A549 (cell line): ENCODE measurements at regions not wholly inside any gene's neighbourhood (a gene's known extent, or its start where the extent isn't known, plus 50 kb on each side); places are given as distances from the start of the nearest gene placed in this dataset.

Experiments
- ATAC-seq, 2 experiments: fragments of 200-7000 bp in 1 of 2; fragments of >200 bp in 1 of 2; cut with Nextera tagmentation in 1 of 2; cut with Tn5 transposase in 1 of 2; 3 replicates each; pipeline versions ENCODE4 v1.8.0 to v1.9.1; 2018 to 2020; ENCODE audit warnings: mild to moderate bottlenecking in 1 of 2, moderate library complexity in 1 of 2
- CTCF ChIA-PET: fragments of 300-600 bp; sonication (Branson Sonifier 250); formaldehyde crosslinking; extraction: SDS; loops from one replicate; lab custom pipeline; 2021; ENCODE audit warnings: antibody characterized with exemption, inconsistent platforms; lab: Yijun Ruan, JAX
- POLR2A ChIA-PET: fragments of 350-600 bp; formaldehyde crosslinking; extraction: SDS; loops from one replicate; lab custom pipeline; 2021; ENCODE audit warnings: antibody characterized with exemption, inconsistent platforms; lab: Yijun Ruan, JAX
- DNase-seq, 2 experiments: peaks; one replicate each; pipeline versions ENCODE4 v3.0.0 to v3.0.0-alpha.2; 2011 to 2016; ENCODE audit warnings: low read depth in 1 of 2, low spot score in 1 of 2
- FAIRE-seq: peaks from 2 replicates; lab custom pipeline; 2011; peaks lifted over from hg19 to GRCh38; lab: Jason Lieb, UNC
- H3K27ac ChIP-seq, 2 experiments: fragments of >200 bp; sonication (Bioruptor Twin); formaldehyde crosslinking; 3 replicates each; pipeline ENCODE4 v1.5.1; 2016 to 2017
- H3K4me1 ChIP-seq: fragments of >200 bp; sonication (Bioruptor Twin); formaldehyde crosslinking; 3 replicates; pipeline ENCODE4 v1.6.1; 2016
- H3K4me2 ChIP-seq: fragments of >200 bp; sonication (Bioruptor Twin); formaldehyde crosslinking; 3 replicates; pipeline ENCODE4 v1.6.1; 2016
- H3K4me3 ChIP-seq: fragments of >200 bp; sonication (Bioruptor Twin); formaldehyde crosslinking; 3 replicates; pipeline ENCODE4 v1.5.1; 2016
- H3K9me3 ChIP-seq: fragments of >200 bp; sonication (Bioruptor Twin); formaldehyde crosslinking; 3 replicates; pipeline ENCODE4 v1.6.1; 2016
- E2F6 ChIP-seq: IDR thresholded peaks from 2 replicates; pipeline ENCODE4 v1.6.1; 2012; ENCODE audit warnings: low read depth, borderline replicate concordance
- EHF ChIP-seq: fragments of 250-450 bp; sonication (Bioruptor Pico); IDR thresholded peaks from 2 replicates; pipeline ENCODE4 v1.5.0; 2020; ENCODE audit warnings: mild to moderate bottlenecking
- EHMT2 ChIP-seq: fragments of 200-600 bp; sonication (generic); IDR thresholded peaks from 2 replicates; pipeline ENCODE4 v1.6.1; 2016; ENCODE audit warnings: antibody characterized with exemption, low read depth, mild to moderate bottlenecking, moderate library complexity
- EP300 ChIP-seq, 2 experiments: fragments of >200 bp; sonication (Bioruptor Twin); formaldehyde crosslinking; IDR thresholded peaks; 2 replicates in 1 of 2; 3 replicates in 1 of 2; pipeline ENCODE4 v1.6.1; 2016 to 2017
- FOSL2 ChIP-seq, 2 experiments: fragments of 450-650 bp in 1 of 2; fragments of >200 bp in 1 of 2; sonication (Bioruptor Twin) in 1 of 2; formaldehyde crosslinking; IDR thresholded peaks; 2 replicates each; pipeline versions ENCODE4 v1.5.0 to v1.6.1; 2016 to 2020; ENCODE audit warnings: mild to moderate bottlenecking in 1 of 2, moderate library complexity in 1 of 2
- FOXS1 ChIP-seq: fragments of 250-450 bp; sonication (Bioruptor Pico); IDR thresholded peaks from 2 replicates; pipeline ENCODE4 v1.5.0; 2020; ENCODE audit warnings: mild to moderate bottlenecking, moderate library complexity
- HOXA7 ChIP-seq: fragments of 250-450 bp; sonication (Bioruptor Pico); IDR thresholded peaks from 2 replicates; pipeline ENCODE4 v1.5.0; 2020; ENCODE audit warnings: mild to moderate bottlenecking, moderate library complexity
- HOXB5 ChIP-seq: fragments of 250-450 bp; sonication (Bioruptor Pico); IDR thresholded peaks from 2 replicates; pipeline ENCODE4 v1.5.0; 2020; ENCODE audit warnings: mild to moderate bottlenecking, moderate library complexity
- KDM1A ChIP-seq: fragments of 200-600 bp; sonication (generic); IDR thresholded peaks from 2 replicates; pipeline ENCODE4 v1.6.1; 2016; ENCODE audit warnings: low read depth, mild to moderate bottlenecking
- MYC ChIP-seq: IDR thresholded peaks from 2 replicates; pipeline ENCODE4 v1.6.1; 2012; ENCODE audit warnings: mild to moderate bottlenecking, inconsistent platforms, low read length, improper control_type of control experiment, borderline replicate concordance
- NFE2L2 ChIP-seq: fragments of 150-350 bp; conservative IDR thresholded peaks from 2 replicates; pipeline ENCODE4 v1.6.1; 2014; ENCODE audit warnings: low read length
- NR3C1 ChIP-seq: fragments of >200 bp; sonication (Bioruptor Twin); formaldehyde crosslinking; IDR thresholded peaks from 3 replicates; pipeline ENCODE4 v1.6.1; 2017
- PHF8 ChIP-seq: fragments of 200-600 bp; sonication (generic); IDR thresholded peaks from 2 replicates; pipeline ENCODE4 v1.6.1; 2016; ENCODE audit warnings: low read depth, mild to moderate bottlenecking, antibody characterized with exemption, moderate library complexity, borderline replicate concordance
- RARB ChIP-seq: fragments of 250-450 bp; sonication (Bioruptor Pico); IDR thresholded peaks from 2 replicates; pipeline ENCODE4 v1.8.0; 2021; ENCODE audit warnings: mild to moderate bottlenecking, moderate library complexity
- RFX5 ChIP-seq: fragments of 450-650 bp; IDR thresholded peaks from 2 replicates; pipeline ENCODE4 v1.7.1; 2014; ENCODE audit warnings: antibody characterized with exemption, mild to moderate bottlenecking, moderate library complexity
- RNF2 ChIP-seq: fragments of 200-600 bp; sonication (generic); IDR thresholded peaks from 2 replicates; pipeline ENCODE4 v1.6.1; 2016; ENCODE audit warnings: low read depth, mild to moderate bottlenecking, antibody characterized with exemption, moderate library complexity, borderline replicate concordance
- SREBF2 ChIP-seq: fragments of 450-650 bp; IDR thresholded peaks from 2 replicates; pipeline ENCODE4 v1.6.1; 2014; ENCODE audit warnings: mild to moderate bottlenecking, moderate library complexity
- TP53 ChIP-seq: fragments of 250-450 bp; sonication (Bioruptor Pico); IDR thresholded peaks from 2 replicates; pipeline ENCODE4 v1.5.0; 2021; ENCODE audit warnings: mild to moderate bottlenecking, moderate library complexity
- ZC3H11A ChIP-seq: fragments of 450-650 bp; IDR thresholded peaks from 2 replicates; pipeline ENCODE4 v1.6.1; 2014; ENCODE audit warnings: antibody characterized with exemption, mild to moderate bottlenecking
- ZNF302 ChIP-seq: fragments of 250-450 bp; sonication (Bioruptor Pico); IDR thresholded peaks from 2 replicates; pipeline ENCODE4 v1.9.0; 2021; ENCODE audit warnings: inconsistent platforms, mild to moderate bottlenecking, moderate library complexity
- WGBS: methylation state at CpG from one replicate; pipeline ENCODE4 v1.1.6; 2017; ENCODE audit errors: missing lambda C conversion rate; 5-methylcytosine and 5-hydroxymethylcytosine counted together
- TF ChIP-seq, protein P1 (sequence below): fragments of >200 bp; sonication (Bioruptor Twin); formaldehyde crosslinking; IDR thresholded peaks from 2 replicates; pipeline ENCODE4 v1.6.1; 2016
- TF ChIP-seq, protein P2 (sequence below): fragments of >200 bp; sonication (Bioruptor Twin); formaldehyde crosslinking; IDR thresholded peaks from 3 replicates; pipeline ENCODE4 v1.5.1; 2016
- TF ChIP-seq, protein P3 (sequence below): fragments of 450-650 bp; IDR thresholded peaks from 2 replicates; pipeline ENCODE4 v1.6.1; 2014; ENCODE audit warnings: antibody characterized with exemption
- TF ChIP-seq, protein P4 (sequence below): fragments of >200 bp; sonication (Bioruptor Twin); formaldehyde crosslinking; IDR thresholded peaks from 3 replicates; pipeline ENCODE4 v1.6.1; 2016

- H3K4me3 ChIP-seq = no peak overlapping the region
- FAIRE-seq (no peak), ATAC-seq (no peak)
- H3K4me2 ChIP-seq = no peak overlapping the region
- no peaks in the 10 kb centered on the region for H3K4me1 ChIP-seq
- H3K27ac ChIP-seq = no peak overlapping the region
- CTCF ChIA-PET = interaction anchor here (1.0 kb wide), 1 partner anchor 12 kb away, joined by 5 read pairs; no protein-coding TSS in a partner anchor
- TF ChIP-seq E2F6 (no peak), EP300 (IDR thresholded peaks at IDR 0.05) (no peak), HOXB5 (CRISPR knock-in tag) (no peak), NFE2L2 (no peak), FOSL2 (IDR thresholded peaks at IDR 0.05) (no peak), FOSL2 (CRISPR knock-in tag; IDR thresholded peaks at IDR 0.05) (no peak)
- TF ChIP-seq, all 56 proteins: peak for 0
- H3K9me3 ChIP-seq = no peaks in the 10 kb centered on the region
- WGBS = 53% methylated on average over 5 of the region's 5 CpGs
- POLR2A ChIA-PET = no interaction called here
- no peak for DNase-seq
Measured at GRCh38 chr22:35138521-35138920, 72.6 kb downstream of the ISX start.

- no peak for DNase-seq
- H3K9me3 ChIP-seq = no peaks in the 10 kb centered on the region
- FAIRE-seq = no peak
- H3K27ac ChIP-seq = no peak overlapping the region
- no peak for ATAC-seq
- 39% methylated on average over 10 of the region's 12 CpGs for WGBS
- ChIA-PET CTCF (interaction anchor here (0.7 to 1.7 kb wide), 3 partner anchors 9 to 117 kb away, joined by 3 to 10 read pairs (median 3); no protein-coding TSS in a partner anchor), POLR2A (no interaction called here)
- H3K4me3 ChIP-seq = no peak overlapping the region
- TF ChIP-seq, protein P1, sequence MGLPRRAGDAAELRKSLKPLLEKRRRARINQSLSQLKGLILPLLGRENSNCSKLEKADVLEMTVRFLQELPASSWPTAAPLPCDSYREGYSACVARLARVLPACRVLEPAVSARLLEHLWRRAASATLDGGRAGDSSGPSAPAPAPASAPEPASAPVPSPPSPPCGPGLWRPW = no peak
- TF ChIP-seq NR3C1 (no peak), FOXS1 (CRISPR knock-in tag) (no peak), ZNF302 (CRISPR knock-in tag) (no peak), SREBF2 (no peak), RARB (CRISPR knock-in tag) (no peak), RNF2 (no peak), PHF8 (no peak), TP53 (no peak), EHF (CRISPR knock-in tag) (no peak), MYC (no peak), KDM1A (no peak), HOXA7 (no peak), ZC3H11A (no peak), EHMT2 (no peak), RFX5 (no peak), E2F6 (no peak)
- TF ChIP-seq, protein P2, sequence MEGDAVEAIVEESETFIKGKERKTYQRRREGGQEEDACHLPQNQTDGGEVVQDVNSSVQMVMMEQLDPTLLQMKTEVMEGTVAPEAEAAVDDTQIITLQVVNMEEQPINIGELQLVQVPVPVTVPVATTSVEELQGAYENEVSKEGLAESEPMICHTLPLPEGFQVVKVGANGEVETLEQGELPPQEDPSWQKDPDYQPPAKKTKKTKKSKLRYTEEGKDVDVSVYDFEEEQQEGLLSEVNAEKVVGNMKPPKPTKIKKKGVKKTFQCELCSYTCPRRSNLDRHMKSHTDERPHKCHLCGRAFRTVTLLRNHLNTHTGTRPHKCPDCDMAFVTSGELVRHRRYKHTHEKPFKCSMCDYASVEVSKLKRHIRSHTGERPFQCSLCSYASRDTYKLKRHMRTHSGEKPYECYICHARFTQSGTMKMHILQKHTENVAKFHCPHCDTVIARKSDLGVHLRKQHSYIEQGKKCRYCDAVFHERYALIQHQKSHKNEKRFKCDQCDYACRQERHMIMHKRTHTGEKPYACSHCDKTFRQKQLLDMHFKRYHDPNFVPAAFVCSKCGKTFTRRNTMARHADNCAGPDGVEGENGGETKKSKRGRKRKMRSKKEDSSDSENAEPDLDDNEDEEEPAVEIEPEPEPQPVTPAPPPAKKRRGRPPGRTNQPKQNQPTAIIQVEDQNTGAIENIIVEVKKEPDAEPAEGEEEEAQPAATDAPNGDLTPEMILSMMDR = no peak
- TF ChIP-seq, protein P3, sequence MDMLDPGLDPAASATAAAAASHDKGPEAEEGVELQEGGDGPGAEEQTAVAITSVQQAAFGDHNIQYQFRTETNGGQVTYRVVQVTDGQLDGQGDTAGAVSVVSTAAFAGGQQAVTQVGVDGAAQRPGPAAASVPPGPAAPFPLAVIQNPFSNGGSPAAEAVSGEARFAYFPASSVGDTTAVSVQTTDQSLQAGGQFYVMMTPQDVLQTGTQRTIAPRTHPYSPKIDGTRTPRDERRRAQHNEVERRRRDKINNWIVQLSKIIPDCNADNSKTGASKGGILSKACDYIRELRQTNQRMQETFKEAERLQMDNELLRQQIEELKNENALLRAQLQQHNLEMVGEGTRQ = no peak
- TF ChIP-seq, protein P4, sequence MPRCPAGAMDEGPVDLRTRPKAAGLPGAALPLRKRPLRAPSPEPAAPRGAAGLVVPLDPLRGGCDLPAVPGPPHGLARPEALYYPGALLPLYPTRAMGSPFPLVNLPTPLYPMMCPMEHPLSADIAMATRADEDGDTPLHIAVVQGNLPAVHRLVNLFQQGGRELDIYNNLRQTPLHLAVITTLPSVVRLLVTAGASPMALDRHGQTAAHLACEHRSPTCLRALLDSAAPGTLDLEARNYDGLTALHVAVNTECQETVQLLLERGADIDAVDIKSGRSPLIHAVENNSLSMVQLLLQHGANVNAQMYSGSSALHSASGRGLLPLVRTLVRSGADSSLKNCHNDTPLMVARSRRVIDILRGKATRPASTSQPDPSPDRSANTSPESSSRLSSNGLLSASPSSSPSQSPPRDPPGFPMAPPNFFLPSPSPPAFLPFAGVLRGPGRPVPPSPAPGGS = no peak
- H3K4me2 ChIP-seq = no peak overlapping the region
- no peaks in the 10 kb centered on the region for H3K4me1 ChIP-seq
Measured at GRCh38 chr22:35140879-35141745, 75.2 kb downstream of the ISX start.
